Panc1 (cell line): ENCODE measurements at regions not wholly inside any gene's neighbourhood (a gene's known extent, or its start where the extent isn't known, plus 50 kb on each side); places are given as distances from the start of the nearest gene placed in this dataset.

Source experiments
- ATAC-seq: fragments of 200-7000 bp; cut with Tn5 transposase; 2 replicates; pipeline ENCODE4 v1.9.1; 2020; ENCODE audit warnings: mild to moderate bottlenecking, moderate library complexity
- BruUV-seq: library from RNA; stranded (reverse); fragments of 400-500 nt; replicated peaks from 2 replicates; lab custom pipeline; 2021; lab: Mats Ljungman, UMichigan
- CTCF ChIA-PET: fragments of 300-600 bp; sonication (Branson Sonifier 250); formaldehyde crosslinking; loops from one replicate; lab custom pipeline; 2022; ENCODE audit warnings: antibody characterized with exemption; lab: Charles Lee
- POLR2A ChIA-PET: fragments of 300-600 bp; sonication (Branson Sonifier 250); formaldehyde crosslinking; loops from one replicate; lab custom pipeline; 2022; ENCODE audit warnings: antibody characterized with exemption; lab: Charles Lee
- DNase-seq: peaks from one replicate; pipeline ENCODE4 v3.0.0-alpha.2; 2010; ENCODE audit warnings: low read depth, low spot score
- H3K27ac ChIP-seq: 2 replicates; pipeline ENCODE4 v1.5.1; 2011; ENCODE audit warnings: mild to moderate bottlenecking, low read length, inconsistent platforms
- H3K27me3 ChIP-seq: fragments of 200-500 bp; sonication (Bioruptor generic); 2 replicates; pipeline ENCODE4 v1.6.0; 2014; ENCODE audit warnings: low read length, inconsistent platforms; ENCODE audit not compliant: control insufficient read depth, insufficient read depth
- H3K36me3 ChIP-seq: fragments of 200-500 bp; sonication (Bioruptor generic); 2 replicates; pipeline ENCODE4 v1.5.1; 2014; ENCODE audit warnings: inconsistent platforms, mild to moderate bottlenecking, low read length, moderate library complexity; ENCODE audit not compliant: control insufficient read depth, insufficient read depth
- H3K4me1 ChIP-seq: 2 replicates; pipeline ENCODE4 v1.5.1; 2011; ENCODE audit warnings: inconsistent platforms, mild to moderate bottlenecking, low read length, moderate library complexity; ENCODE audit not compliant: control insufficient read depth, insufficient read depth
- H3K4me3 ChIP-seq, 2 experiments: 2 replicates each; pipeline ENCODE4 v1.5.1; 2011 to 2012; ENCODE audit warnings: low read depth in 2 of 2, low read length in 2 of 2, mild to moderate bottlenecking in 2 of 2, inconsistent platforms in 1 of 2, moderate library complexity in 1 of 2
- H3K9me3 ChIP-seq: fragments of 200-500 bp; sonication (Bioruptor generic); 2 replicates; pipeline ENCODE4 v1.5.1; 2014; ENCODE audit warnings: low read depth, mild to moderate bottlenecking, inconsistent platforms, low read length, moderate library complexity; ENCODE audit not compliant: control insufficient read depth, insufficient read depth
- CTCF ChIP-seq: fragments of 450-650 bp; IDR thresholded peaks from 2 replicates; pipeline ENCODE4 v1.5.1; 2017; ENCODE audit warnings: mild to moderate bottlenecking
- POLR2AphosphoS5 ChIP-seq: IDR thresholded peaks from 2 replicates; pipeline ENCODE4 v1.6.1; 2012; ENCODE audit warnings: mild to moderate bottlenecking, low read depth, low read length, moderate library complexity
- SIN3A ChIP-seq: IDR thresholded peaks from 2 replicates; pipeline ENCODE4 v1.6.1; 2012; ENCODE audit warnings: low read depth, mild to moderate bottlenecking, low read length, moderate library complexity, borderline replicate concordance; ENCODE audit not compliant: insufficient read depth
- TCF7L2 ChIP-seq: IDR thresholded peaks from 2 replicates; pipeline ENCODE4 v1.6.1; 2011; ENCODE audit warnings: mild to moderate bottlenecking, low read depth, low read length, inconsistent platforms
- in situ Hi-C: cut with HindIII; loops from 2 replicates; pipeline ENCODE4 v1.10.0; 2016; ENCODE audit warnings: low sequenced_read_pairs, low pct_unique_long_range_greater_than_20kb
- intact Hi-C: fragments of 100-400 bp; cut with micrococcal nuclease; formaldehyde crosslinking; loops from one replicate; pipeline ENCODE4 v1.10.0; 2022; ENCODE audit not compliant: unreplicated experiment
- TF ChIP-seq, protein P1 (sequence below), 2 experiments: IDR thresholded peaks; 2 replicates each; pipeline ENCODE4 v1.6.1; 2011 to 2012; ENCODE audit warnings: low read depth in 2 of 2, control low read depth in 1 of 2, low read length in 1 of 2, mild to moderate bottlenecking in 1 of 2, moderate library complexity in 1 of 2; ENCODE audit not compliant: insufficient read depth in 1 of 2

GRCh38 chr22:34885852-34886251 lies 180.1 kb upstream of the ISX start:
- no peak for ATAC-seq
- POLR2A ChIA-PET = no interaction called here
- in situ Hi-C loops (no loop called here), intact Hi-C loops (no loop called here)
- H3K27ac ChIP-seq = no peak overlapping the region
- H3K4me3 ChIP-seq = no peak overlapping the region
- no peaks in the 10 kb centered on the region for H3K9me3 ChIP-seq
- H3K4me1 ChIP-seq = no peaks in the 10 kb centered on the region
- no peak for DNase-seq
- TF ChIP-seq, protein P1, sequence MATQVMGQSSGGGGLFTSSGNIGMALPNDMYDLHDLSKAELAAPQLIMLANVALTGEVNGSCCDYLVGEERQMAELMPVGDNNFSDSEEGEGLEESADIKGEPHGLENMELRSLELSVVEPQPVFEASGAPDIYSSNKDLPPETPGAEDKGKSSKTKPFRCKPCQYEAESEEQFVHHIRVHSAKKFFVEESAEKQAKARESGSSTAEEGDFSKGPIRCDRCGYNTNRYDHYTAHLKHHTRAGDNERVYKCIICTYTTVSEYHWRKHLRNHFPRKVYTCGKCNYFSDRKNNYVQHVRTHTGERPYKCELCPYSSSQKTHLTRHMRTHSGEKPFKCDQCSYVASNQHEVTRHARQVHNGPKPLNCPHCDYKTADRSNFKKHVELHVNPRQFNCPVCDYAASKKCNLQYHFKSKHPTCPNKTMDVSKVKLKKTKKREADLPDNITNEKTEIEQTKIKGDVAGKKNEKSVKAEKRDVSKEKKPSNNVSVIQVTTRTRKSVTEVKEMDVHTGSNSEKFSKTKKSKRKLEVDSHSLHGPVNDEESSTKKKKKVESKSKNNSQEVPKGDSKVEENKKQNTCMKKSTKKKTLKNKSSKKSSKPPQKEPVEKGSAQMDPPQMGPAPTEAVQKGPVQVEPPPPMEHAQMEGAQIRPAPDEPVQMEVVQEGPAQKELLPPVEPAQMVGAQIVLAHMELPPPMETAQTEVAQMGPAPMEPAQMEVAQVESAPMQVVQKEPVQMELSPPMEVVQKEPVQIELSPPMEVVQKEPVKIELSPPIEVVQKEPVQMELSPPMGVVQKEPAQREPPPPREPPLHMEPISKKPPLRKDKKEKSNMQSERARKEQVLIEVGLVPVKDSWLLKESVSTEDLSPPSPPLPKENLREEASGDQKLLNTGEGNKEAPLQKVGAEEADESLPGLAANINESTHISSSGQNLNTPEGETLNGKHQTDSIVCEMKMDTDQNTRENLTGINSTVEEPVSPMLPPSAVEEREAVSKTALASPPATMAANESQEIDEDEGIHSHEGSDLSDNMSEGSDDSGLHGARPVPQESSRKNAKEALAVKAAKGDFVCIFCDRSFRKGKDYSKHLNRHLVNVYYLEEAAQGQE (IDR thresholded peaks at IDR 0.05; ENCODE audit: insufficient read depth in 1 of 2, low read depth in 2 of 2, low read length in 1 of 2) = no peak
- TF ChIP-seq SIN3A (no peak), POLR2AphosphoS5 (no peak), CTCF (no peak), TCF7L2 (no peak)
- H3K27me3 ChIP-seq = no peaks in the 10 kb centered on the region
- CTCF ChIA-PET = no interaction called here
- no peaks in the 10 kb centered on the region for H3K36me3 ChIP-seq
- no TSS peak for BruUV-seq

DNA sequence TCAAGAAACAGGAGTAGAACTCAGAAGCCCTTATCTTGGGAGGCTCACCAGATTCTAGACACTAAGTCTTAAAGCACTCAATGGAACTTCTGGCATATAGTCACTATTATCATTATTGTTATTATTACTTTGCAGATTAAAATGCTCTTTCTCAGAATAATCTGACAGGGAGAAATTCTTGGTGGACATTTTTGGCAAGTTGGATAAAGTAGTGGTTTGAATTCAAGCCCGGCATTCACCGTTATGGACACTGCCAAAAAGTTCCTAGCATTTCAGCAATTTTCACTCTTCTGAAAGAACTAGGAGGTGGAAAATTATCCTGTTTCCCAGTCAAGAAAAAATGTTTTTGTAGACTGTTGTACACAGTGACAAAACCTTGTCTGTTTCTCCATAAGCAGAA lies 179.6 kb upstream of the ISX start:
- no TSS peak for BruUV-seq
- no peak for TF ChIP-seq TCF7L2
- no peak for TF ChIP-seq POLR2AphosphoS5
- no peak for TF ChIP-seq SIN3A
- TF ChIP-seq, protein P1 (IDR thresholded peaks at IDR 0.05; ENCODE audit: insufficient read depth in 1 of 2, low read depth in 2 of 2, low read length in 1 of 2) = no peak
- no peak for TF ChIP-seq CTCF
- ATAC-seq (no peak), DNase-seq (no peak)
- intact Hi-C loops (no loop called here), in situ Hi-C loops (no loop called here)
- Histone ChIP-seq H3K9me3 (no peaks in the 10 kb centered on the region), H3K36me3 (no peaks in the 10 kb centered on the region), H3K27ac (no peak overlapping the region), H3K4me1 (no peaks in the 10 kb centered on the region), H3K4me3 (no peak overlapping the region), H3K27me3 (no peaks in the 10 kb centered on the region)
- ChIA-PET POLR2A (no interaction called here), CTCF (no interaction called here)
